H9 (cell line): ENCODE measurements at regions not wholly inside any gene's neighbourhood (a gene's known extent, or its start where the extent isn't known, plus 50 kb on each side); places are given as distances from the start of the nearest gene placed in this dataset.
"Not testable (repeated sequence)": the region's sequence is repeated elsewhere in the genome, so short reads cannot be mapped to it uniquely, and the experiment has no call there.

Source experiments
- DNase-seq: peaks from one replicate; pipeline ENCODE4 v3.0.0-alpha.2; 2017
- H2AFZ ChIP-seq: one replicate; pipeline ENCODE4 v1.6.1; 2013; ENCODE audit warnings: mild to moderate bottlenecking, low read length, control low read depth, moderate library complexity
- H2AK5ac ChIP-seq: 2 replicates; pipeline ENCODE4 v1.6.1; 2013; ENCODE audit warnings: low read length, control low read depth, mixed read lengths; ENCODE audit not compliant: insufficient read length
- H2BK120ac ChIP-seq: one replicate; pipeline ENCODE4 v1.6.1; 2013; ENCODE audit warnings: low read depth, mild to moderate bottlenecking, low read length, control low read depth, inconsistent platforms; ENCODE audit not compliant: poor library complexity, severe bottlenecking
- H2BK12ac ChIP-seq: 2 replicates; pipeline ENCODE4 v1.6.1; 2013; ENCODE audit warnings: low read length, control low read depth, mixed read lengths, low read depth; ENCODE audit not compliant: insufficient read length
- H2BK15ac ChIP-seq: 2 replicates; pipeline ENCODE4 v1.6.1; 2013; ENCODE audit warnings: low read depth, low read length, control low read depth
- H2BK20ac ChIP-seq: one replicate; pipeline ENCODE4 v1.6.1; 2013; ENCODE audit warnings: low read depth, mild to moderate bottlenecking, low read length, control low read depth, inconsistent platforms; ENCODE audit not compliant: poor library complexity, severe bottlenecking
- H2BK5ac ChIP-seq: 2 replicates; pipeline ENCODE4 v1.6.1; 2013; ENCODE audit warnings: low read length, control low read depth, mixed read lengths; ENCODE audit not compliant: insufficient read length
- H3K14ac ChIP-seq: 2 replicates; pipeline ENCODE4 v1.6.1; 2013; ENCODE audit warnings: low read length, control low read depth; ENCODE audit not compliant: insufficient read depth
- H3K18ac ChIP-seq: 2 replicates; pipeline ENCODE4 v1.6.1; 2013; ENCODE audit warnings: low read depth, mild to moderate bottlenecking, mixed read lengths, low read length, control low read depth; ENCODE audit not compliant: insufficient read length
- H3K23ac ChIP-seq: 2 replicates; pipeline ENCODE4 v1.6.1; 2013; ENCODE audit warnings: low read length, control low read depth, mixed read lengths, low read depth; ENCODE audit not compliant: insufficient read length
- H3K23me2 ChIP-seq: 2 replicates; pipeline ENCODE4 v1.6.1; 2013; ENCODE audit warnings: low read depth, mild to moderate bottlenecking, mixed read lengths, low read length, control low read depth; ENCODE audit not compliant: insufficient read length, poor library complexity, severe bottlenecking
- H3K27ac ChIP-seq: 2 replicates; pipeline ENCODE4 v1.5.1; 2013; ENCODE audit warnings: low read length, control low read depth, mixed read lengths, low read depth; ENCODE audit not compliant: insufficient read length
- H3K27me3 ChIP-seq: 2 replicates; pipeline ENCODE4 v1.6.1; 2013; ENCODE audit warnings: low read length, control low read depth, inconsistent platforms; ENCODE audit not compliant: insufficient read depth
- H3K4ac ChIP-seq: 2 replicates; pipeline ENCODE4 v1.6.1; 2013; ENCODE audit warnings: low read depth, mild to moderate bottlenecking, control low read depth, inconsistent platforms, low read length, moderate library complexity
- H3K4me1 ChIP-seq: 2 replicates; pipeline ENCODE4 v1.6.1; 2013; ENCODE audit warnings: low read length, control low read depth, inconsistent platforms; ENCODE audit not compliant: insufficient read depth
- H3K4me2 ChIP-seq: 2 replicates; pipeline ENCODE4 v1.6.1; 2013; ENCODE audit warnings: low read length, control low read depth, mixed read lengths; ENCODE audit not compliant: insufficient read length, insufficient read depth
- H3K56ac ChIP-seq: 2 replicates; pipeline ENCODE4 v1.6.1; 2013; ENCODE audit warnings: low read depth, mild to moderate bottlenecking, mixed read lengths, low read length, control low read depth; ENCODE audit not compliant: insufficient read length
- H3K79me1 ChIP-seq: 2 replicates; pipeline ENCODE4 v1.6.1; 2013; ENCODE audit warnings: low read depth, mild to moderate bottlenecking, moderate library complexity, low read length, control low read depth, inconsistent platforms; ENCODE audit not compliant: insufficient read depth, poor library complexity, severe bottlenecking
- H3K79me2 ChIP-seq: 2 replicates; pipeline ENCODE4 v1.6.1; 2013; ENCODE audit warnings: low read length, control low read depth, inconsistent platforms; ENCODE audit not compliant: insufficient read depth
- H3K9ac ChIP-seq: 2 replicates; pipeline ENCODE4 v1.6.1; 2013; ENCODE audit warnings: low read length, control low read depth, mixed read lengths; ENCODE audit not compliant: insufficient read length; ENCODE audit errors: extremely low read depth
- H3K9me3 ChIP-seq: one replicate; pipeline ENCODE4 v1.6.1; 2013; ENCODE audit warnings: low read depth, low read length, inconsistent platforms; ENCODE audit not compliant: control insufficient read depth
- H3T11ph ChIP-seq: one replicate; pipeline ENCODE4 v1.6.1; 2013; ENCODE audit warnings: mild to moderate bottlenecking, low read length, control low read depth, inconsistent platforms
- H4K20me1 ChIP-seq: one replicate; pipeline ENCODE4 v1.6.1; 2013; ENCODE audit not compliant: control insufficient read depth, insufficient read length, insufficient read depth
- H4K5ac ChIP-seq: 2 replicates; pipeline ENCODE4 v1.6.1; 2013; ENCODE audit warnings: low read depth, mild to moderate bottlenecking, mixed read lengths, low read length, control low read depth; ENCODE audit not compliant: insufficient read length
- H4K8ac ChIP-seq: replicated peaks from 2 replicates; pipeline ENCODE4 v1.6.1; 2013; ENCODE audit warnings: low read length, control low read depth, mixed read lengths, low read depth; ENCODE audit not compliant: insufficient read length
- H4K91ac ChIP-seq: 2 replicates; pipeline ENCODE4 v1.6.1; 2013; ENCODE audit warnings: low read depth, mild to moderate bottlenecking, moderate library complexity, mixed read lengths, low read length, control low read depth; ENCODE audit not compliant: insufficient read length
- H3K27ac Mint-ChIP-seq, 3 experiments: 2 replicates in 2 of 3; 3 replicates in 1 of 3; pipeline ENCODE4 v1.8.0; 2020 to 2021; ENCODE audit warnings: mixed read lengths in 3 of 3, mild to moderate bottlenecking in 1 of 3, moderate library complexity in 1 of 3
- H3K27me3 Mint-ChIP-seq: 2 replicates; pipeline ENCODE4 v1.8.0; 2021; ENCODE audit warnings: low read depth, mild to moderate bottlenecking, moderate library complexity, mixed read lengths
- H3K36me3 Mint-ChIP-seq, 3 experiments: 2 replicates in 2 of 3; 3 replicates in 1 of 3; pipeline ENCODE4 v1.8.0; 2020 to 2021; ENCODE audit warnings: low read depth in 3 of 3, mixed read lengths in 3 of 3; ENCODE audit not compliant: insufficient read depth in 1 of 3
- H3K4me1 Mint-ChIP-seq, 2 experiments: 2 replicates each; pipeline ENCODE4 v1.8.0; 2020; ENCODE audit warnings: mixed read lengths in 2 of 2
- H3K4me3 Mint-ChIP-seq, 2 experiments: 2 replicates in 1 of 2; 3 replicates in 1 of 2; pipeline ENCODE4 v1.8.0; 2020 to 2021; ENCODE audit warnings: mild to moderate bottlenecking in 2 of 2, mixed read lengths in 2 of 2, moderate library complexity in 1 of 2
- H3K9me3 Mint-ChIP-seq, 2 experiments: 2 replicates in 1 of 2; 3 replicates in 1 of 2; pipeline ENCODE4 v1.8.0; 2020; ENCODE audit warnings: mild to moderate bottlenecking in 2 of 2, mixed read lengths in 2 of 2, moderate library complexity in 1 of 2
- WGBS: extraction: QIAGEN DNeasy Blood & Tissue Kit; methylation state at CpG from one replicate; pipeline ENCODE4 v1.1.7; 2013; ENCODE audit warnings: missing lambda C conversion rate, low lambda C conversion rate, mixed read lengths; ENCODE audit not compliant: insufficient read length; ENCODE audit errors: extremely low coverage; 5-methylcytosine and 5-hydroxymethylcytosine counted together

DNA sequence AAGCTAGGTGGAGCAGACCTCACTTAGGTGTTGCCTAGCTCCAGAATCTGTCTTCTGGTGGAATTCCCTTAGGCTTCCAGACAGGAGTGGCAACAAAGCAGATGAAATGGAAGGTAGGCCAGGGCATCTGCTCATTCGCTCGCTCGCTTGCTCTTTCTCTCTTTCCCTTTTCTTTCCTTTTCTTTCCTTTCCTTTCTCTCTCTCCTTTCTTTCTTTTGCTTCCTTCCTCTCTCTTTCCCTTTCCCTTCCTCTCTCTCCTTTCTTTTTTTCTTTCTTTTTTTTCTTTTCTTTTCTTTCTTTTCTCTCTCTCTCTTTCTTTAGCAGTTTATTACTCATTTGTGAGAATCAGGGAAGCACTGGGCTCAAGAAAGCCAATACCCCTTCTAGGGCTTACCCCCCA, 56.1 kb upstream of the NBPF19 start:
- H2BK5ac ChIP-seq, H3K9me3 ChIP-seq, H4K5ac ChIP-seq, H3K36me3 Mint-ChIP-seq, H3K14ac ChIP-seq, H2AFZ ChIP-seq, H3K79me1 ChIP-seq, H3K18ac ChIP-seq, H2BK20ac ChIP-seq, H3K9ac ChIP-seq, DNase-seq, H3T11ph ChIP-seq, H3K4me1 ChIP-seq, H4K91ac ChIP-seq, H3K23me2 ChIP-seq, H3K27ac Mint-ChIP-seq, H3K9me3 Mint-ChIP-seq, H3K4me3 Mint-ChIP-seq, H3K4ac ChIP-seq, H3K56ac ChIP-seq, H2BK12ac ChIP-seq, H3K23ac ChIP-seq, H3K4me1 Mint-ChIP-seq, H2BK120ac ChIP-seq, H4K20me1 ChIP-seq, H4K8ac ChIP-seq, H3K27ac ChIP-seq, H3K27me3 Mint-ChIP-seq, H2AK5ac ChIP-seq, H3K4me2 ChIP-seq, H2BK15ac ChIP-seq, H3K79me2 ChIP-seq, H3K27me3 ChIP-seq: not testable (repeated sequence)
- no CpG with 5 or more reads among the region's 3 CpGs for WGBS

DNA sequence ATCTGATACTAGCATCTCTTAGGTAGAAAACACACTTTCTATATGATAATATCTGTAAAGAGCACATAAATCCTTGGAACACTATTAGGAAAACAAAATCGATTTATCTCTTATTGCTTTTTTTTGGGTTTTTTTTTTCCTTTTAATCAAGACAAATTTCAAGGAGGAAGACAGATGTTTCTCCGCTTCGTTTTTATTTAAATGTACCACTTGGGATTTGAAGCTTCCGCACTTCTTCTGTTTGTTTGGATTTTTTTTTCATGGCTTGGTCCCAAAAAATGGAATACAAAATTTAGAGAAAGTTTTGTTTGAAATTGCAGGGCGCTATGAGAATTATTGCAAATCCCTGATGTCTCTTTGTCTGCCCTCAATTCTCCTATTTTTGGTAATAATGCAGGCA, 51.7 kb upstream of the NBPF19 start:
- H3K27ac ChIP-seq, H2BK15ac ChIP-seq: not testable (repeated sequence)

More for the DNA sequence above, 51.7 kb upstream of the NBPF19 start:
- not testable (repeated sequence) for H4K8ac ChIP-seq, H3K9me3 Mint-ChIP-seq, H3K9me3 ChIP-seq, H3K14ac ChIP-seq, H3K79me2 ChIP-seq, H3K4me3 Mint-ChIP-seq, H3K79me1 ChIP-seq, H2AK5ac ChIP-seq, H3T11ph ChIP-seq, DNase-seq, H3K27me3 Mint-ChIP-seq, H3K23me2 ChIP-seq, H3K4me1 ChIP-seq, H3K27me3 ChIP-seq, H3K23ac ChIP-seq, H3K56ac ChIP-seq, H3K4me1 Mint-ChIP-seq, H3K4me2 ChIP-seq, H2AFZ ChIP-seq, H3K18ac ChIP-seq, H4K91ac ChIP-seq, H3K9ac ChIP-seq, H2BK20ac ChIP-seq, H4K5ac ChIP-seq, H3K4ac ChIP-seq, H2BK12ac ChIP-seq, H2BK120ac ChIP-seq, H4K20me1 ChIP-seq, H3K27ac Mint-ChIP-seq, H3K36me3 Mint-ChIP-seq, H2BK5ac ChIP-seq
- no CpG with 5 or more reads among the region's 5 CpGs for WGBS
